ENCODE measurements at regions not wholly inside any gene's neighbourhood (a gene's known extent, or its start where the extent isn't known, plus 50 kb on each side); places are given as distances from the start of the nearest gene placed in this dataset.

- TF ChIP-seq, protein P1, sequence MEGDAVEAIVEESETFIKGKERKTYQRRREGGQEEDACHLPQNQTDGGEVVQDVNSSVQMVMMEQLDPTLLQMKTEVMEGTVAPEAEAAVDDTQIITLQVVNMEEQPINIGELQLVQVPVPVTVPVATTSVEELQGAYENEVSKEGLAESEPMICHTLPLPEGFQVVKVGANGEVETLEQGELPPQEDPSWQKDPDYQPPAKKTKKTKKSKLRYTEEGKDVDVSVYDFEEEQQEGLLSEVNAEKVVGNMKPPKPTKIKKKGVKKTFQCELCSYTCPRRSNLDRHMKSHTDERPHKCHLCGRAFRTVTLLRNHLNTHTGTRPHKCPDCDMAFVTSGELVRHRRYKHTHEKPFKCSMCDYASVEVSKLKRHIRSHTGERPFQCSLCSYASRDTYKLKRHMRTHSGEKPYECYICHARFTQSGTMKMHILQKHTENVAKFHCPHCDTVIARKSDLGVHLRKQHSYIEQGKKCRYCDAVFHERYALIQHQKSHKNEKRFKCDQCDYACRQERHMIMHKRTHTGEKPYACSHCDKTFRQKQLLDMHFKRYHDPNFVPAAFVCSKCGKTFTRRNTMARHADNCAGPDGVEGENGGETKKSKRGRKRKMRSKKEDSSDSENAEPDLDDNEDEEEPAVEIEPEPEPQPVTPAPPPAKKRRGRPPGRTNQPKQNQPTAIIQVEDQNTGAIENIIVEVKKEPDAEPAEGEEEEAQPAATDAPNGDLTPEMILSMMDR (IDR thresholded peaks at IDR 0.05): no peak
- TF ChIP-seq POLR2A (IDR thresholded peaks at IDR 0.05): no peak
Observed at GRCh38 chr6:119591235-119591634, 241.7 kb upstream of the MAN1A1 start.

Data from heart left ventricle (tissue), 13 donors.